Right lobe of liver (tissue), 6 donors: ENCODE measurements at regions not wholly inside any gene's neighbourhood (a gene's known extent, or its start where the extent isn't known, plus 50 kb on each side); places are given as distances from the start of the nearest gene placed in this dataset.

ENCODE experiments used
- ATAC-seq, 4 donors: fragments of 200-7000 bp; cut with Tn5 transposase; one replicate each; pipeline ENCODE4 v1.9.1; 2020; ENCODE audit warnings: mild to moderate bottlenecking in 4 of 4, moderate library complexity in 4 of 4
- DNase-seq, 3 donors: peaks; one replicate each; pipeline ENCODE4 v3.0.0-alpha.2; 2020
- H3K27ac ChIP-seq, 3 donors: fragments of 200-600 bp; one replicate each; pipeline ENCODE4 v1.8.0; 2022
- H3K27me3 ChIP-seq, 2 donors: fragments of 200-600 bp; one replicate each; pipeline ENCODE4 v1.8.0; 2022
- H3K36me3 ChIP-seq, 4 donors: fragments of 200-600 bp; sonication (generic) in 1 of 4; one replicate each; pipeline versions ENCODE4 v1.5.1 to v1.8.0; 2017 to 2022; ENCODE audit warnings: control low read depth in 1 of 4
- H3K4me1 ChIP-seq, 4 donors: fragments of 200-600 bp; sonication (generic) in 1 of 4; one replicate each; pipeline versions ENCODE4 v1.5.1 to v1.8.0; 2017 to 2022; ENCODE audit warnings: control low read depth in 1 of 4
- H3K4me3 ChIP-seq, 3 donors: fragments of 200-600 bp; one replicate each; pipeline ENCODE4 v1.8.0; 2022
- H3K9me3 ChIP-seq, 4 donors: fragments of 200-600 bp; sonication (generic) in 1 of 4; one replicate each; pipeline versions ENCODE4 v1.5.1 to v1.8.0; 2017 to 2022; ENCODE audit warnings: control low read depth in 1 of 4
- CTCF ChIP-seq, 4 donors: fragments of 200-600 bp in 3 of 4; fragments of 450-650 bp in 1 of 4; IDR thresholded peaks; one replicate each; pipeline versions ENCODE4 v1.5.1 to v1.8.0; 2016 to 2022; ENCODE audit warnings: antibody characterized with exemption in 4 of 4, mild to moderate bottlenecking in 2 of 4
- POLR2A ChIP-seq: fragments of 450-650 bp; IDR thresholded peaks from one replicate; pipeline ENCODE4 v1.6.1; 2017; ENCODE audit warnings: antibody characterized with exemption, mild to moderate bottlenecking
- WGBS: methylation state at CpG from one replicate; pipeline ENCODE4 v1.1.6; 2018; ENCODE audit warnings: low coverage, low lambda C conversion rate; ENCODE audit not compliant: insufficient coverage; ENCODE audit errors: missing lambda C conversion rate; 5-methylcytosine and 5-hydroxymethylcytosine counted together
- intact Hi-C, 2 donors: fragments of 100-400 bp; cut with DNase I; formaldehyde crosslinking; loops; one replicate each; pipeline versions ENCODE4 v1.11.2 to v1.14.1; 2022
- donor health status: DM: no; HTN: yes; CAD: no.
- donor health status: DM: no; HTN: no; CAD: no.
- donor health status: DM: no; HTN: no; CAD: no.
- donor health status: DM: no; HTN: yes; CAD: no.
- donor health status: DM: no; HTN: yes; CAD: no.

- Histone ChIP-seq H3K27ac (no peak overlapping the region), H3K4me1 (no peaks in the 10 kb centered on the region), H3K4me3 (no peak overlapping the region), H3K36me3 (no peaks in the 10 kb centered on the region), H3K9me3 (no peaks in the 10 kb centered on the region), H3K27me3 (no peaks in the 10 kb centered on the region)
- intact Hi-C loops: no loop called here
- no peak for ATAC-seq
- TF ChIP-seq CTCF (IDR thresholded peaks at IDR 0.05): no peak
- DNase-seq: no peak
Observed at GRCh38 chr21:18191139-18191538, 53.5 kb upstream of the CHODL start.

- no peaks in the 10 kb centered on the region for H3K36me3 ChIP-seq
- ATAC-seq: no peak
- no peak overlapping the region for H3K4me3 ChIP-seq
- no peak overlapping the region for H3K27ac ChIP-seq
- no peaks in the 10 kb centered on the region for H3K27me3 ChIP-seq
- intact Hi-C loops: no loop called here
- TF ChIP-seq POLR2A (no peak), CTCF (IDR thresholded peaks at IDR 0.05) (no peak)
- no peaks in the 10 kb centered on the region for H3K9me3 ChIP-seq
- DNase-seq: no peak
- no peaks in the 10 kb centered on the region for H3K4me1 ChIP-seq
Observed at GRCh38 chr21:18178509-18178908, 66.1 kb upstream of the CHODL start.

- no peaks in the 10 kb centered on the region for H3K36me3 ChIP-seq
- H3K4me3 ChIP-seq: no peak overlapping the region
- H3K9me3 ChIP-seq: no peaks in the 10 kb centered on the region
- ATAC-seq (no peak), DNase-seq (no peak)
- intact Hi-C loops: no loop called here
- H3K27ac ChIP-seq: no peak overlapping the region
- H3K4me1 ChIP-seq: no peaks in the 10 kb centered on the region
- H3K27me3 ChIP-seq: no peaks in the 10 kb centered on the region
- TF ChIP-seq POLR2A: no peak
Observed at GRCh38 chr21:18174370-18174769, 70.3 kb upstream of the CHODL start.

GRCh38 chr21:18170829-18171228, 73.8 kb upstream of the CHODL start:
- H3K9me3 ChIP-seq: no peaks in the 10 kb centered on the region
- intact Hi-C loops: no loop called here
- H3K4me1 ChIP-seq: no peaks in the 10 kb centered on the region
- H3K4me3 ChIP-seq: no peak overlapping the region
- ATAC-seq: no peak
- no peaks in the 10 kb centered on the region for H3K36me3 ChIP-seq
- TF ChIP-seq CTCF (IDR thresholded peaks at IDR 0.05): no peak
- TF ChIP-seq POLR2A: no peak
- no peak overlapping the region for H3K27ac ChIP-seq
- DNase-seq: no peak
- no peaks in the 10 kb centered on the region for H3K27me3 ChIP-seq
- 83% methylated on average over 1 of the region's 2 CpGs for WGBS

GRCh38 chr21:18170221-18170620, 74.4 kb upstream of the CHODL start:
- intact Hi-C loops: no loop called here
- no peaks in the 10 kb centered on the region for H3K36me3 ChIP-seq
- 65% methylated on average over 2 of the region's 2 CpGs for WGBS
- no peaks in the 10 kb centered on the region for H3K4me1 ChIP-seq
- no peak overlapping the region for H3K4me3 ChIP-seq
- ATAC-seq (no peak), DNase-seq (no peak)
- H3K9me3 ChIP-seq: no peaks in the 10 kb centered on the region
- H3K27me3 ChIP-seq: no peaks in the 10 kb centered on the region
- no peak overlapping the region for H3K27ac ChIP-seq
- TF ChIP-seq POLR2A (no peak), CTCF (IDR thresholded peaks at IDR 0.05) (no peak)
